ENCODE measurements at regions not wholly inside any gene's neighbourhood (a gene's known extent, or its start where the extent isn't known, plus 50 kb on each side); places are given as distances from the start of the nearest gene placed in this dataset.

DNA sequence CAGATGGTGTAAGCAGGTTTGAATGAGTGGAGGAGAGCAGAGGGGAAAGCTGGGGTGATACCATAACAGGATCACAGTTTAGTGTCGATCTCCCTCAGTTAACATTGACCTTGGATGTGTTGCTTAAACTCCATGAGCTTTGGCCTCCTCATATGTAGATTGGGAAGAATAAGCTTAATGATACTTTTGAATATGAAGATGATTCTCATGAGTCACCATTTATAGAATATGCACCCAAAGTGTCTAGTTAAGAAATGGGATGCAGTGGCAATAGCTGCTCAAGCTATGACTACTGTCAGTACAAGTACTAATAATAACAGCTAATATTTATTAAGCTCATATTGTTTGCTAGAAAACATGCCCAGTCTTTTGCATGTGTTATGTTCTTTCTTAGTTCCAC, 236.2 kb upstream of the KIRREL3 start:
- TF ChIP-seq, protein P1, sequence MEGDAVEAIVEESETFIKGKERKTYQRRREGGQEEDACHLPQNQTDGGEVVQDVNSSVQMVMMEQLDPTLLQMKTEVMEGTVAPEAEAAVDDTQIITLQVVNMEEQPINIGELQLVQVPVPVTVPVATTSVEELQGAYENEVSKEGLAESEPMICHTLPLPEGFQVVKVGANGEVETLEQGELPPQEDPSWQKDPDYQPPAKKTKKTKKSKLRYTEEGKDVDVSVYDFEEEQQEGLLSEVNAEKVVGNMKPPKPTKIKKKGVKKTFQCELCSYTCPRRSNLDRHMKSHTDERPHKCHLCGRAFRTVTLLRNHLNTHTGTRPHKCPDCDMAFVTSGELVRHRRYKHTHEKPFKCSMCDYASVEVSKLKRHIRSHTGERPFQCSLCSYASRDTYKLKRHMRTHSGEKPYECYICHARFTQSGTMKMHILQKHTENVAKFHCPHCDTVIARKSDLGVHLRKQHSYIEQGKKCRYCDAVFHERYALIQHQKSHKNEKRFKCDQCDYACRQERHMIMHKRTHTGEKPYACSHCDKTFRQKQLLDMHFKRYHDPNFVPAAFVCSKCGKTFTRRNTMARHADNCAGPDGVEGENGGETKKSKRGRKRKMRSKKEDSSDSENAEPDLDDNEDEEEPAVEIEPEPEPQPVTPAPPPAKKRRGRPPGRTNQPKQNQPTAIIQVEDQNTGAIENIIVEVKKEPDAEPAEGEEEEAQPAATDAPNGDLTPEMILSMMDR (IDR thresholded peaks at IDR 0.05) = no peak
- no peak for TF ChIP-seq POLR2A (IDR thresholded peaks at IDR 0.05)

All from suprapubic skin (tissue), 3 donors.